Left lung (tissue), 4 donors: ENCODE measurements at regions not wholly inside any gene's neighbourhood (a gene's known extent, or its start where the extent isn't known, plus 50 kb on each side); places are given as distances from the start of the nearest gene placed in this dataset.

Source experiments
- ATAC-seq: fragments of 200-7000 bp; cut with Tn5 transposase; one replicate; pipeline ENCODE4 v1.9.1; 2020; ENCODE audit warnings: moderate library complexity
- DNase-seq, 4 donors: peaks; one replicate each; pipeline ENCODE4 v3.0.0-alpha.2; 2013 to 2020
- H3K27ac ChIP-seq, 2 donors: fragments of 200-600 bp; sonication (generic) in 1 of 2; one replicate each; pipeline versions ENCODE4 v1.5.0 to v1.8.0; 2020 to 2021
- H3K27me3 ChIP-seq, 2 donors: fragments of 200-600 bp; sonication (generic) in 1 of 2; one replicate each; pipeline versions ENCODE4 v1.5.0 to v1.8.0; 2020 to 2021
- H3K36me3 ChIP-seq, 2 donors: fragments of 200-600 bp; sonication (generic) in 1 of 2; one replicate each; pipeline versions ENCODE4 v1.5.0 to v1.8.0; 2020 to 2021
- H3K4me1 ChIP-seq, 2 donors: fragments of 200-600 bp; one replicate each; pipeline ENCODE4 v1.8.0; 2021
- H3K4me3 ChIP-seq, 2 donors: fragments of 200-600 bp; sonication (generic) in 1 of 2; one replicate each; pipeline versions ENCODE4 v1.5.0 to v1.8.0; 2020 to 2021; ENCODE audit warnings: mild to moderate bottlenecking in 1 of 2
- H3K9me3 ChIP-seq, 2 donors: fragments of 200-600 bp; sonication (generic) in 1 of 2; one replicate each; pipeline versions ENCODE4 v1.5.0 to v1.8.0; 2020 to 2021
- CTCF ChIP-seq, 2 donors: fragments of 200-600 bp; sonication (generic) in 1 of 2; IDR thresholded peaks; one replicate each; pipeline versions ENCODE4 v1.5.0 to v1.8.0; 2021; ENCODE audit warnings: antibody characterized with exemption in 2 of 2
- intact Hi-C, 2 donors: fragments of 100-400 bp; cut with DNase I; formaldehyde crosslinking; loops; one replicate each; pipeline versions ENCODE4 v1.11.2 to v1.14.2; 2022
- donor health status: DM: no; HTN: yes; CAD: no.
- donor health status: DM: no; HTN: no; CAD: no.

GRCh38 chr12:105955976-105956375 is 182.8 kb downstream of the NUAK1 start:
- Histone ChIP-seq H3K9me3 (no peaks in the 10 kb centered on the region), H3K4me1 (peaks cover 0 to 1% of the 10 kb centered on the region in 2 donors), H3K27me3 (peaks cover 0 to 8% of the 10 kb centered on the region in 2 donors), H3K4me3 (no peak overlapping the region), H3K36me3 (no peaks in the 10 kb centered on the region), H3K27ac (no peak overlapping the region)
- DNase-seq = no peak
- intact Hi-C loops = no loop called here
- no peak for ATAC-seq
- no peak for TF ChIP-seq CTCF (IDR thresholded peaks at IDR 0.05)

GRCh38 chr12:105956662-105957457 is 181.9 kb downstream of the NUAK1 start:
- peaks cover 0 to 8% of the 10 kb centered on the region in 2 donors for H3K27me3 ChIP-seq
- H3K27ac ChIP-seq = no peak overlapping the region
- no peaks in the 10 kb centered on the region for H3K36me3 ChIP-seq
- DNase-seq (no peak), ATAC-seq (no peak)
- no peak overlapping the region for H3K4me3 ChIP-seq
- peaks cover 0 to 6% of the 10 kb centered on the region in 2 donors for H3K4me1 ChIP-seq
- TF ChIP-seq CTCF (IDR thresholded peaks at IDR 0.05) = no peak
- intact Hi-C loops = no loop called here
- no peaks in the 10 kb centered on the region for H3K9me3 ChIP-seq

GRCh38 chr12:105960319-105961083 is 178.3 kb downstream of the NUAK1 start:
- H3K4me1 ChIP-seq = peaks cover 0 to 6% of the 10 kb centered on the region in 2 donors
- H3K4me3 ChIP-seq = no peak overlapping the region
- TF ChIP-seq CTCF (IDR thresholded peaks at IDR 0.05) = no peak
- no peaks in the 10 kb centered on the region for H3K9me3 ChIP-seq
- intact Hi-C loops = no loop called here
- H3K27me3 ChIP-seq = peaks cover 0 to 8% of the 10 kb centered on the region in 2 donors
- DNase-seq (no peak), ATAC-seq (peak; percentile 89)
- H3K27ac ChIP-seq = no peak overlapping the region
- no peaks in the 10 kb centered on the region for H3K36me3 ChIP-seq

- Histone ChIP-seq H3K4me3 (no peak overlapping the region), H3K27ac (no peak overlapping the region), H3K27me3 (no peaks in the 10 kb centered on the region), H3K36me3 (no peaks in the 10 kb centered on the region), H3K9me3 (no peaks in the 10 kb centered on the region), H3K4me1 (peaks cover 0 to 6% of the 10 kb centered on the region in 2 donors)
- DNase-seq (no peak), ATAC-seq (no peak)
- no peak for TF ChIP-seq CTCF (IDR thresholded peaks at IDR 0.05)
- intact Hi-C loops = no loop called here
These were observed 176.7 kb downstream of the NUAK1 start for GRCh38 chr12:105961821-105962671.
